LHCN-M2 (cell line): ENCODE measurements at regions not wholly inside any gene's neighbourhood (a gene's known extent, or its start where the extent isn't known, plus 50 kb on each side); places are given as distances from the start of the nearest gene placed in this dataset.

ENCODE experiments used
- DNase-seq: peaks from one replicate; pipeline ENCODE4 v3.0.0-alpha.2; 2012; ENCODE audit warnings: low read depth

DNA sequence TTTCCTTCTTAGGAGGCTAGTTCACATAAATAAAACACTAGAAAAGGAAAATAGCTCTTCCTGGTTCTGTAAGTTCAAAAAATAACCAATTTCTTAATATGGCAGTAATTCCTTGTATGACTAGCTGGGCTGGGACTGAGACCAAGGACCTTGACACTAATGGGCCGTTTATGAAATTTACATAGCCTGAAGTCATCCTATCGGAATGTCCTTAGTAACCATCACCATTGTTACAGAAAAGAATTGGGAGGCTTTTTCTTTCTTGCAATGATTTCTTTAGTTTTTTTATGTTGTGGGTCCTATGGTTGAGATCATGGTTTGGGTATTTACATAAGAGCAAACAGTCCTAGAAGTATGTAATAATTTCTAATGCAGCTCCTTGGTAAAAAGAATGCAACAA is 87.1 kb upstream of the HDAC9 start:
- peak; percentile 67 for DNase-seq

DNA sequence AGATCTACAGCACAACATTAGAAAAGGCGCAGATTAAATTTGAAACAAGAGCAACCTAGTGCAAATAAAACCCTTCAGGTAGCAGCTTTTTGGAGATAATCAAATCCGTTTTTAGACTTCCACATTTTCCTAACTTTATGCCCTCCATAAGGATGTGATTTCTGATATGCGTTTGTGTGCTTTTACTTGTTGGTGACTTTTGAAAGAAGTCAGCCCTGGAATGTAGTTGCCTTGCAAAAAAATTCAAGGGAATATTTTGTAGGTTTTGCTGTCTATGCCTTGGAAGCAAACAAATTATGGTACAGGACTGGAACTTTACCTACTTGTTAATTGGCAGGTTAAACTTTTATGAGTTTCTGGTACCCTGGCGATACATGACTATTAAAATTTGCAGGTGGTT is 86.7 kb upstream of the HDAC9 start:
- DNase-seq = no peak

DNA sequence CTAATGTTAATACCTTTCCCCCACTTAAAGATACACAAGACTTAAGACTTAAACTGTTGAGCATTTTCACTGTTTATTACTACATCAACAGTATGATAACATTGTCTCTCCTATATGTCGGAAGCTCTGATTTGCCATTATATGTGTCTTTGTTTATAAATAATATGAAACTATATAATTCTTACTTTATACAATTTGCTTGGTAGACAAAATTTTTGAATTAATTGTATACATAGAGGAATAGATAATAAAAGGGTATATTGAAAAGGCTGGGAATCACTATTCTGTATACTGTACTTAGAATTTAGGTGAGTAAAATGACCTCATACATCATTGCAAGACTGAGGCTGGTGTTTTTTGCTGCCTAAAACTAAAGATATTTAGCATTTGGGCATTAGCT is 82.1 kb upstream of the HDAC9 start:
- no peak for DNase-seq

DNA sequence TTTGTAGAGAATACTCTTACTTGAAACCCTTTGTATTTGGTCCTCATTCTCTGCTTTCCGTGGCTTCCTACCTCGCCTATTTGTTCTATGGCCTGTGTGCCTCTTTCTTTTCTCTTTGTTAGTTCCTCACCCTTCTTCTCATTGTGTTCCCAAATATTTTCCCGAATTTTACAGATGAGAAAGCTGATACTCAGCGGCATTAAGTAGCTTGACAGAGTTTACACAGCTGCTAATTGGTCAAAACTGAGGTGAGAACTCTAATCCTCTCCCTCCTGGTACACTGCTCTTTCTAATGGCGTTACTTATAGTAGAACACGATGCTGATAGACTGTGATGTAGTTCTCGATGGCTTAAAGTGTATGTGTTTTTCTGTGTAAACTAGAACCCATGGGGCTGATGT is 80.7 kb upstream of the HDAC9 start:
- peak; percentile 28 for DNase-seq

DNA sequence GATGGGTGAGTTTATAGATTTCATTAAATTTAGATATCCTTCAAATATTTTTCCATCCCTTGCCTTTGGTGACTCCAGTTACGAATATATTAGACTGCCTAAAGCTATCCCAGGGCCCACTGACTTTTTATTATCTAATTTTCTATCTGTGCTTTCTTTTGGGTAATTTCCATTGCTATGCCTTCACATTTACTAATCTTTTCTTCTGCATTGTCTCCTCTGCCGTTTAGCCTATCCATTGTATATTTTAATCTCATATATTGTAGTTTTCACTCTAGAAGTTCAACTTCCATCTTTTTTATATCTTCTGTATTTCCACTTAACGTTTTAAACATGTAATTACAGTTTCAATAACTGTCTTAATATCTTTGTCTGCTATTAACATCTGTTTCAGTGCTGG is 78.6 kb upstream of the HDAC9 start:
- DNase-seq = no peak

DNA sequence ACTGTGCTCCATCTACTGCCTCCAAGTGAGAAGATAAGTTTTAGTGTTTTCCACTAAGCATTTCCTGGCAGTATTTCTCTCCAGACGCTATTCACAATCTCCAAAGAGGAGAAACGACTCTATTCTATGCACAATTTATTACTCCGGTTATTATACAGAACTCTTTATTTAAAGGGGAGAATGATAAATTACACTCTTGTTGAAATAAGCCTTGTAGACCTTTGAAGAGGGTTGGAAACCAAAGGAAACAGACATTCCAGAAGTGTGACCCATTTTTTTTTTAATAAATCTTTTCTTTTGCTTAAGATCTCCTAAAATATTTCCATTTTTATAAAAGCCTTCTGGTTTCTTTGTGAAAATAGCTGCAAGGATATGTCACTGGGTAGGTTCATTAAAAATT is 76.1 kb upstream of the HDAC9 start:
- DNase-seq = no peak

DNA sequence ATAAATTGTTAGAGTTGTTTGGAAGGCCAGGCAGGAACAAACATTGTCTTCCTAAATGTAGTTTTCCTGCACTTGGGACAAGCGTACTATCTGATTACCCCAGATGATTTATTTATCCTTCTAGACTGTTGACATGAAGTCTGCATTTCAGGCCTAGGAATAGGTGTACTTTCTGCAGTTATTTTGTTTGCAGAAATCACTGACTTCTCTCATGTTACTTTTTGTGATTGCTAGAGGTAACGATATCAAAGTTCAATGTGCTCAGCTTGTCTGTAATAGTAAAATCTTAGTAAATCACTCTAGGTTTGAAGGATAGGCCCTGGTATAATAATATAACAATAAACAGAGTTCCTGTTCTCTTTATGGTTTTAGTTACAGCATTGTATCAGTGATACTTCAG is 75.4 kb upstream of the HDAC9 start:
- DNase-seq = no peak

DNA sequence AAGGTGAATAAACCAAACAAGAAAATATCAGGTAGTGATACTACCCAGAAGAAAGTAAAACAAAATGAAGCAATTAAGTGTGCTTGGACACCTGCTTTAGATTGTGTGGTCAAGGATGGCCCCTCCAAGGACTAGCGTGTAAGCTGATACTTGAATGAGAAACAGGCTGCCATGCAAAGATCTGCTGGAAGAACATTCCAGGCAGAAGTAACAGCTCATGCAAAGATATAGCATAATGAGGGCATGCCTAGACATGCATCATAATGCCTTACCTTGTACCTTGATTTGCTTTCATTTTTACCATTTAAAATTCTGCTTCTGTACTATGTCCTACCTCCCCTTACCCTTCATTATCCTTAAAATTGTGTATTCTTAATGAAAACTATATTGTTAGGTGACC is 74.8 kb upstream of the HDAC9 start:
- DNase-seq = peak; percentile 53

DNA sequence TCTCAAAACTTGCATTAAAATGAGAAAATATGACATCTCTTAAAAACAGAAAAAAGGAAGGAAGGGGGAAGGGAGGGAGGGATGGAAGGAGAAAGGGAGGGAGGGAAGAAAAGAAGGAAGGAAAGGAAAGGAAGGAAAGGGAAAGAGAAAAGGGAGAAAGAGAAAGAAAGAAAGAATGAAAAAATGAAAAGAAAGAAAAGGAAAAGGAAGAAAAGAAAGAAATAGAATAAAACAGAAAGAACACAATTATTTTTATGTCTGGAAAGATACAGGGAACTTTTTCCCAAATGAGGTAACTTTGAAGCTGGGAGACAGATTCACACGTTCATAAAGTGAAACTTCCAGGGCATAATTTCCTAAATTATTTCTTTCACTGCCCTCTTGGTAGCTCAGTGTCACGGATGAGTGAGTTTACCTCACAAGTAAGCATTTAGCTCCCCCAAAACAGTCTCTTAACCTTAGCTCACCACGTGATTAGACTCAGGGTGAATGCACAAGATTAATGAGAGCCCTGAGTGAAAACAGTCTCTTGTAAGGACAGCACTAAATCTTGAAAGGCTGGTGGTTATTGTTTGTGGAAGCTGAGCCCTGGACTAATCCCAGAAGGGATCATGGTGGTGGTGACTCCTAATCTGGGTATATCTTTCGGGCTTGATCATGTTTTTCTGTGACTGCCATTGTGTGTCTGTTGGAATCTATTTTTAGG is 74.1 kb upstream of the HDAC9 start:
- DNase-seq = peak; percentile 31

DNA sequence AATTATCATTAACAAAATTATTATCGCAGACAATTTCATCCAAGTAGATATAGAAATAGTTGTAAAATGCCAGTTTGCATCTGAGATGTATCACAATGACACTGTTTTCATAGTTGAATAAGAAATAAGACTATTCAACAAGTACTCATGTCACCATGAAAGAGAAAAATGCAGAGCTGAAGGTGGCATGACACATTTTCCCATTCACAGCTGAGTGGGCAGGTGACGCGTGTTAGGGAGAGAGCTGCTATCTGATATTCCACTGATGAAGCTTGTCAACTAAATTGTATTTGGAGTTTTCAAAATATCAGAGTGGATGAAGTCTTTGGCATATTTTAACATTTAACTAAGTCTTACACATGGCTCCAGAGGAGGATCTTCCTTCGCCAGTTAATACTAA is 70.3 kb upstream of the HDAC9 start:
- DNase-seq = no peak

DNA sequence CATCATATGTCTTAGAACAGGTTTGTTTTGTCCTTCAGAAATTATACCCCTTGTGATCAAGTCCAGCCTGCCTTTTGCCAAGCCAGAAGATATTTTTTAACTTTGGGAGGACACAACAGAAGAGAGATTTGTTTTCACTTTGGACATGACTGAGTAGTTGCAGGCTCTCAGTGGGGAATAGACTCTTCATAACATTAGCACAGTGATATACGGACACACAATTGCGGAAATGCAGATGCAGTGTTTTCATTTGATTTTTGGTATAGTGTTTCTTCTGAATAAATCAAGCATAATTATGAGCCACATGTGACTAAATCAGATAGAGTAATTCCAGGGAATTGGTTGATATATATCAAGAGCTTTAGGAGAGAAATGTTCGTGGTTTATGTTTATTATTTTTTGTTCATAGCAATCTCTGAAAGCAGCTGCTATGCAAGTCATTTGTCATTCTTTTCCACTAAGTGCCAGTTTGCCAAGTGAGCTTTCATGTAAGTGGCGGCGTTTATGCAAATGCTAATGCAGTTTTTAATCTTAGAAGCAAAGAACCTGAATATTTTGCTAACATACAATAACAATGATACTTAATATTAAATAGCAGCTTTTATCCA is 69.6 kb upstream of the HDAC9 start:
- DNase-seq = peak; percentile 69

DNA sequence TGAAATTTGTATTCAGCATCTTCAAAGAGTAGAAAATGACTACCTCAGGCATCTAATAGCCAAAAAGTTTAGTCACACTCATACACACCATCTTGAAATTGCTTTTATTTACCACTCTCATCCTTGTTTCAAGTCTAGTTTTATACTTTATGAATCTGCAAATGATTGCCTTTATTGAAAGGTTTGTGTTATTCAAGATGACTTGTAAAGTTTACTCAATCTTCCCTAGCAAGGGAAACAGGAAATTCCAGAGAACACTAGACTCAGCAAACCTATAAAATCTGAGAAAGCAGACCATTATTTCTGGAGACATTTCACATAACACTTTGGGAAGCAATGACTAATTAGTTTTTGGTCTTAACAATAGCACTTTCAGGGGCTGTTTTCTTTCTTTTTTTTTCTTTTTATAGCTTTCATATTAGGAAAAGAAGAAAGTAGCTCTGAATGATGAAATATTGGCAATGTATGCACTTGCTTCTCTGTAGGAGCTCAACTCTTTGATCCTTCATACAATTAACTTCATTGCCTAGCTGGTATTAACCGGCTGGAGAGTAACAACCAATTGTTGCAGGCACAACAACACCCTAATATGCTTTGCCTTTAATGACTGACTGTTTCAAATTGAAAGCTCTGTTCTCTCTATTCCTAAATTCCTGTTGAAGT is 68.9 kb upstream of the HDAC9 start:
- DNase-seq = peak; percentile 62

DNA sequence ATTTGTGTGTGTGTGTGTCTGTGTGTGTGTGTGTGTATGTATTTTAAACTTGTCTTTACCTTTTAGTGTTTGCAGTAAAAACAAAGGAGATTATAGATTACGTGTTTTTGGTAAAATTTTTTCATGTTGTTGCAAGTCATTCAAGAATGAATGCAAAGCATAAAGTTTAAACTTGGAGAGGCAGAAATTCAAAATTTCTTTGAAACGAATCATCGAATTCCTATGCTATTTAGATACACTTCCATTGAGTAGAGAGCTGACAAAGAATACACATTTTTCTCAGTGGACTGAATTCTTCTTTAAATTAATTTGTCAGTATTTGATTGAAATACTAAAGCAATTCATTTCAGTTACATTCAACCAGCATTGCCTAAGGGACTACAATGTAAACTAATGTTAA is 66.0 kb upstream of the HDAC9 start:
- DNase-seq = peak; percentile 50

DNA sequence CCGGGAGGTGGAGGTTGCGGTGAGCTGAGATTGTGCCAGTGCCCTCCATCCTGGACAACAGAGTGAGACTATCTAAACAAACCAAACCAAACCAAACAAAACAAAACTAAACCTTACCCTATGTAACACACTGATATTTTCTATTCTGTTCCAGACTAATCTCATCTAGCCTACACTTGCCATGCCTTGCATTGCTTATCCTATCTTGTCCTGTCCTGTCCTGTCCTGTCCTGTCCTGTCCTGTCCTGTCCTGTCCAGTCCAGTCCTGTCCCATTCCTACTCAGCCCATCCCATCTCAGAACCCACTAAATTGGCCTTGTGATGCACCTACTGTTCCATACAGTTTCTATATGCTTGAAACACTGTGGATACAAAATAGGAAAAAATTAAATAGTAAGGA is 64.7 kb upstream of the HDAC9 start:
- DNase-seq = no peak

DNA sequence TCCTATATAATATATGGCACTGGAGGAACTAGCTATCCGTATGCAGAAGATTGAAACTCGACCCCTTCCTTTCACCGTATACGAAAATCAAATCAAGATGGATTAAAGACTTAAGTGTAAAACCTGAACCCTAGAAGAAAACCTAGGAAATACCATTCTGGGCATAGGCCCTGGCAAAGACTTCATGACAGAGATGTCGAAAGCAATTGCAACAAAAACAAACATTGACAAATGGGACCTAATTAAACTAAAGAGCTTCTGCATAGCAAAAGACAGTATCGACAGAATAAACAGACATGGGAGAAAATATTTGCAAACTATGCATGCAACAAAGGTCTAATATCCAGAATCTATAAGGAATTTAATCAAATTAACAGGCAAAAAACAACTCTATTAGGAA is 61.4 kb upstream of the HDAC9 start:
- DNase-seq = no peak

DNA sequence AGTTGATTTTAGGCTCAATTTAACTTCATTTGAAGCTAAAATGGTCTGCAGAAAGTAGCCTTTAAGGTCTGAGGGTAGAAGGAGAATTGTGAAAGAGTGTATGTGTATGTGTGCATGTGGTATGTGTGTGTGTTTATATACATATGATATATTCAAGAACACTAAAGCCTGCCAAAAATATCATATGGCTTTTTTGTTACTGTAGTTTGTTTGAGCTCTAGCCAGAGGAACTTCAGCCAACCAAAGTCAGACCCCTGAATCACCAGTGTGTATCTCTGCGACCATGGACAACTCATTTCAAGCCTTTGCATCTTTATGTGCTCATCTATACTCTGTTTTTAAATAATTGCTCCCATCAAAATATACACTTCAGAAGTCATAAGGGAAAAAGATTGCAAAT is 58.4 kb upstream of the HDAC9 start:
- no peak for DNase-seq

DNA sequence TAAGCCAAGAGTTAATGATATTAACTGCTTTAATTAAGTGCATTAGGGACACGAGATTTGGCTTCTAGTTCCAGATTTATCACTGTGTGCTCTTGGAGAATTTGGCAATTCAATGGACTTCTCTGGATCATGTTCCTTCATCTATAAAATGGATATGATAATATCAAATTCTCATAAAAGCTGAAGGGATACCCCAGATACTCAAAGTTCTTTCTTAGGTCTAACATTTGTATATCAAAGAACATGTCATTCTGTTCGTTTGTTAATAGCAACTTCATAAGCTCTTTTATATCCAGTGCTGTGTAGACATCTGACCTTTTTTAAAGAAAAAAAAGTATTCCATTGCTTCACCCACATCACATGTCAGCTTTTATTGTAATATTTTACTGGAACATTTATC is 54.6 kb upstream of the HDAC9 start:
- DNase-seq = no peak

DNA sequence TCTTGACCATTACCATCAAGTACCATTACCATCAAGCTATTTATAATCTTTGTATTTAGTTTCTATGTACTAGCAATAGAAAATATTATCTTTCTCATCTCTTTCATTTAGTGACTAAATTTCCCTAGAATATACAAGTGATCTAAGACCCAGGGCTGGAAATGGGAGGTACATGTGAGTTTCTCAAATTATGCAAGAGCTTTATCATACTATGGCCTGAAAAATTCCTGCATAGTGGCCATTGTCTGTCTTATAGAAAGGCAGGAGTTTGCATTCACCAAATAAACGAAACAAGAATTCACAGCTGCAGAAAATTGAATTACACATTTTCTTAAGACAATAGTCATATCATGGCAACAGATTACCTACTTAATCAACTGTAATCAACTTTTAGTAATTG is 50.7 kb upstream of the HDAC9 start:
- no peak for DNase-seq

DNA sequence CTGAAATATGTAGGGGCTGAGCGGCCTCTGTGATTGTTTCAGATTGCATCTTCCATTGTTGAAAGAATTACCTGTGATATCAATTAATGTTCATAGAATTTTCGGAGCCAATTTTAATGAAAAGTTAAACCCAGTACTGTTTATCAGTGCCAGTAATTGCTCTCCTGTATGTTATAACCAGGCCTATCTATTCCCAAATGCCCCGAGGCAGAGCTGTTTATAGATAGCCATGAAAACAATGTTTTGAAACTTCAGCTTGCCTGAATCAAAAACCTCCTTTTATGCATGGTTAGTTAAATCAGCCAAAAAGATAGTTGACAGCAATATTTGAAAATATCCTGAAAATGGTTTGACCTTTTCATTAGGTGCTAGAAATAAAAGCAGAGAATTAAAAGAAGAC is 50.1 kb upstream of the HDAC9 start:
- DNase-seq = no peak
